H1 (cell line): ENCODE measurements at regions not wholly inside any gene's neighbourhood (a gene's known extent, or its start where the extent isn't known, plus 50 kb on each side); places are given as distances from the start of the nearest gene placed in this dataset.

Source experiments
- CHD2 ChIP-seq: IDR thresholded peaks from 2 replicates; pipeline ENCODE4 v1.6.1; 2012; ENCODE audit warnings: low read length, improper control_type of control experiment
- CTCF ChIP-seq, 3 experiments: IDR thresholded peaks; 1 replicate in 2 of 3; 2 replicates in 1 of 3; pipeline versions ENCODE4 v1.5.1 to v1.6.1; 2011; ENCODE audit warnings: low read length in 3 of 3, mild to moderate bottlenecking in 3 of 3, inconsistent platforms in 2 of 3, low read depth in 1 of 3, moderate library complexity in 1 of 3; ENCODE audit not compliant: insufficient read depth in 1 of 3; ENCODE audit errors: control extremely low read depth in 1 of 3
- POLR2A ChIP-seq, 2 experiments: IDR thresholded peaks; 1 replicate in 1 of 2; 2 replicates in 1 of 2; pipeline ENCODE4 v1.6.1; 2011; ENCODE audit warnings: low read depth in 2 of 2, low read length in 2 of 2, mild to moderate bottlenecking in 2 of 2; ENCODE audit errors: control extremely low read depth in 1 of 2
- RXRA ChIP-seq: IDR thresholded peaks from 2 replicates; pipeline ENCODE4 v1.6.1; 2011; ENCODE audit warnings: low read depth, mild to moderate bottlenecking, low read length, moderate library complexity; ENCODE audit not compliant: insufficient read depth
- SIX5 ChIP-seq: IDR thresholded peaks from 2 replicates; pipeline ENCODE4 v1.6.1; 2011; ENCODE audit warnings: mild to moderate bottlenecking, low read depth, low read length
- TEAD4 ChIP-seq: IDR thresholded peaks from 2 replicates; pipeline ENCODE4 v1.6.1; 2012; ENCODE audit warnings: low read depth, low read length, inconsistent platforms, mixed read lengths

- TF ChIP-seq CTCF (IDR thresholded peaks at IDR 0.05; ENCODE audit: control extremely low read depth in 1 of 3, insufficient read depth in 1 of 3, low read depth in 1 of 3, low read length in 3 of 3) (no peak), RXRA (no peak), POLR2A (IDR thresholded peaks at IDR 0.05; ENCODE audit: control extremely low read depth in 1 of 2, low read depth in 2 of 2, low read length in 2 of 2) (no peak), TEAD4 (no peak), SIX5 (no peak), CHD2 (no peak)
Measured at GRCh38 chr20:25860531-25861150, 164.0 kb upstream of the ZNF337 start.
